Pulmonary artery endothelial cell (primary cell): ENCODE measurements at regions not wholly inside any gene's neighbourhood (a gene's known extent, or its start where the extent isn't known, plus 50 kb on each side); places are given as distances from the start of the nearest gene placed in this dataset.
A peak's percentile ranks its signal among the peaks of the same experiment; 100 is the strongest.
"Not testable (repeated sequence)": the region's sequence is repeated elsewhere in the genome, so short reads cannot be mapped to it uniquely, and the experiment has no call there.

Source experiments
- DNase-seq: peaks from one replicate; pipeline ENCODE4 v3.0.0-alpha.2; 2011; ENCODE audit warnings: low read depth, low spot score

DNA sequence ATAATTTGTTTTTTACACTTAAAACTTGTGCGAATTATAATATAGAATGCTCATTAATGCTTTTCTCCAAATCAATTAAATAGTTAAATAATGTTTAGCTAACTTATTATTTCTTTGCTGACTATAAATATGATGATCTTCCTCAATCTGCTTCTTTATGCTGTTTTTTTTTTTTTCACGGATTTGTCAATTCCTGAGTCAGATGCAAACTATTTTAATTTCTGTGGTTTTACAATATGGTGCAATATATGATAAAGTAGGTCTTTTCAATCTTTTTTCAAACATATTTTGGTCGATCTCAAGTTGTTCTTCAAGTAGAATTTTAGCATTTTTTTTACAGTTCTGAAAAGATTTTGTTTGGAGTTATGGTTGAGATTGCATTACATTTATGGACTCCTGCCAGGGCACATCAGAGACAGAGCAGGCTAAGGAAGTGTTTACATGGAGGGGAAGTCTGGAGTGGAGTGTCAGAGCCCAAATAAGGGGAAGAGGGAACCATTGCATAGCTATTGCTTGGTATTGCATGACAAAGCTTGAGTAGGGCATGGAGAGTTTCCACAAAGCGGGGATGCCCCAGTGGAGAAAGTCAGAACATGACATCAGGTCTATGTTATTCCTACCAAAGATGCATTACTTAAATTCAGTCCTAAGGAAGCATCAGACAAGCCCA is 204.4 kb downstream of the OTUD1 start:
- DNase-seq = no peak

- DNase-seq = no peak
Observed at GRCh38 chr10:23648618-23649017, 209.7 kb downstream of the OTUD1 start.

DNA sequence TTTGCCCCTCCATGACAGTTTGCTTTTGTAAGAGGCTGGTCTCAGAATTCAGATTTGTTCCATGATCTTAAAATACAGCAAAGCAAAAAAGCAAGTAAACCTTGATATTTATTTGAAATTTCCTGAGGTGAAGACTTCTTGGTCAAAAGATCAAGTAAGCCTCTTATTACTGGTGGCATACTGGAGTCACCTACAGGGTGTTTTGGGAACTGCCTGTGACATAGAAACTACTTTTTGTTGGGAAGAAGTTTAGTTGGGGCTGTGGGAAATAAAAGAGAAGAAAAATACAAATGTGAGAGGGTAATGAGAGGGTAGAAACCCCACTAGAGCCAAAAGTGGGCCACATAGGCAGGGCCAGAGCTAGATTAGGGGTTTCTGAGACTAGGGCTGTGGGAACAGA is 217.9 kb downstream of the OTUD1 start:
- DNase-seq = no peak

DNA sequence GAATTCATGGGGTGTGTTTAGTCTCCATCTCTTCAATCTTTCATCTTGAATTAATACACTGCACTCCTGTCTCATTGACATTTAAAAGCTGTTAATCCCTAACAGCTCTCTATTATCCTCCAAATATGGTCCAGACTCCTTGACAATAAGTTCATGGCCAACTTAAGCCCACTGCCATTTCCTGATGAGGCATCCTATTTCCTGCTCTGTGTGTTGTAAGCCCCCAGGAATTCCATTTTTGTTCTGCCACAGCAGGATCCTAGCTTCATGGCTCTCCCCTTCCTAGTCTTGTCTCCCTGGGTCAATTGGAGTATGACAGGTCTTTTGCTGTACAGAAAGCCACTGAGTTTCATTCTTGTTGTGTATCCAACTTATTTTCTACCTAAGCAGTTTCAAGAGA is 218.8 kb downstream of the OTUD1 start:
- DNase-seq = no peak

DNA sequence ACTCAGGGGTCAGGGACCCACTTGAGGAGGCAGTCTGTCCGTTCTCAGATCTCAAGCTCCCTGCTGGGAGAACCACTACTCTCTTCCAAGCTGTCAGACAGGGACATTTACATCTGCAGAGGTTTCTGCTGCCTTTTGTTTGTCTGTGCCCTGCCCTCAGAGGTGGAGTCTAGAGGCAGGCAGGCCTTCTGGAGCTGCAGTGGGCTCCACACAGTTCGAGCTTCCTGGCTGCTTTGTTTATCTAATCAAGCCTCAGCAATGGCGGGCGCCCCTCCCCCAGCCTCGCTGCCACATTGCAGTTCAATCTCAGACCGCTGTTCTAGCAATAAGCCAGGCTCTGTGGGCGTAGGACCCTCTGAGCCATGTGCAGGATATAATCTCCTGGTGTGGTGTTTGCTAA is 233.0 kb downstream of the OTUD1 start:
- not testable (repeated sequence) for DNase-seq

DNA sequence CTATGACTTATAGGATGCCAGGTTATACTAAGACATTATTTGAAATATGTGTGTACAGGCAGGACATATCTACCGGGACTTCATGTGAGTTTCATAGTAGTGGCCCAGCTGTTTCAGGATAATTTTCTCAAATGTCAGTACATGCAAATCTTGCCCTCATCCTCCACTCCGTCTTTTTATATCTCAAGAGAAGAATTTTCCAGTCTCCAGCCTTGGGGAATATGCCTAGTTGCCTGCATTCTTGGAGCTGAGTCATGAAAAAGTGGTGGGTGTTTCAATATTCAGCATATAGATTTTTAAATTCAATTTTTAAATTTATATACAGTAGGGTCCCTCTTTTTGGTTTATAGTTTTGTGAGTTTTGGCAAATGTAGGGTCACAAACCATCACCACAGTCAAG is 236.7 kb downstream of the OTUD1 start:
- no peak for DNase-seq

GRCh38 chr10:23676296-23676695 is 237.4 kb downstream of the OTUD1 start:
- no peak for DNase-seq

DNA sequence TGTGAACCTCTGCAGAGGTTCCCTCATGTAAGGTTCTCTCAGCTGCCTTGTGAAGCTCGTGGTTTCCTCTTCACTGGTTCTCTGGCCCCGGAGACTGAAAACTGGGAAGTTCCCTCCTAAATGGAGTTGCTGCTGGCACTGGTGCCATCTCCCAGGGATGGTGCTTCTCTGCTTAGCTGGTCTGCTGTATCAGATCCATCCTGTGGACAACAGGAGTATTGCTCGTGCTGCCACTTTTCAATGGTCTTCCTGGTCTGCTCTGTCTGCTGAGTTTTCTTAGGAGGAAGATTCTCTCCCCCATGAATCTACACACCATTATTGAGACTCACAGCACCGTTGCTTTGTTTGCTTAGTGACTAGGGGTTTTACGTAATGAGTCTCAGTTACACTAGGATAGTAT is 247.8 kb downstream of the OTUD1 start:
- DNase-seq = no peak

DNA sequence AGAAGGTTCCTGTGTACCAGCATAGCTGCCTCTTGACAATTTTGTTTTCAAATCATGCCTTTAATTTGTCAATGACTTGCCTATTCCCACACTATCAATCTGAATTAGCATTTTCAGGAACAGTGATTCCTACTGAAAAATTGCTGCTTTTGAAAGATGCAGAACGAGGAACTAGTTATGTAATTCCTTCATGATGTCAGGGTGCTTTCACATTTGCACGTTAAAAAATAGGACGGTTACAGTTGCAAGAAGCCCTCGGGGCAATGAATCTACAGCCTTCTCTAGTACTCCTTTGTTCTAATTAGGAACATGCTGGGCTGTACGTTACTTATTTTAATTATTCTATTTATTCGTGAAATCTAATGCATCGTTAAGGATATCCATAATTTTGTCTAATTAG is 253.9 kb downstream of the OTUD1 start:
- no peak for DNase-seq

DNA sequence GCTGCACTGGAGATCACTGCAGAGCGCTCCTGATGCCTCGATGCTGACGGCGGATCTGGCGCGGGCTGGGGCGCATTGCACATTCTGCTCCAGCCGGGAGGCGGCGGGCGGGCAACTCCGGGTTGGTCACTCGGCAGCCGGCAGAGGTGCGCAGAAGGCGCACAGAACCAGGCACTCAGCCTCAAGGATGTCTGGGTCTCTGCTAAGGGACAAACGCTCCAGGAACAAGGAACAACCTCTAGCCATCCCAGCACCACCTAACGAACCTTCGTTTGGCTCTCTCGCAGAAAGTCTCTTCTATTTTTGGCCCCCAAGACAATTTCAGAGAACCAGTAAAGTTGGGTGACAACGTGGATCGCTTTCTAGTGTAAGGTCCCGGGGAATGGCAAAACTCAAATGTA is 254.6 kb downstream of the OTUD1 start:
- no peak for DNase-seq

DNA sequence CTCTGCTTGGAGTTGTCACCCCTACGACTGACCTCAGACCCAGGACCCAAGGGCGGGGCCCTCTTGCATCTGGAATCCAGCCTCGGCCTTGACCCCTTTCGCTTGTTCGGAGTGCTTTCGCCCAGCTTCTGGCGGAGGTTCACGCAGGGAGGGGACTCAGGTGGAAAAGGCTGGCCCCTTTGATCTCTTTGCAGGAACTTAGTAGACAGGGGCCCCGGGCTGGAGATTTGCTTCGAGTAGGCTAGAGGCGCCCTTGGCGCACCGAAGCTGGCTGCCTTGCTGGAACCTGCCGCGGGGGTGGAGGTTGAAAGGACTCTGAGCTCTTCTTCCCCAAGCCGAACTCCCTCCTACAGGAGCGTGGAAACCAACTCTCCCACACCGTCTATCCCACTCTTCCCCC is 255.1 kb downstream of the OTUD1 start:
- no peak for DNase-seq

- no peak for DNase-seq
Observed at GRCh38 chr10:23694446-23694920, 255.6 kb downstream of the OTUD1 start.

- DNase-seq = no peak
Observed at GRCh38 chr10:23694921-23695824, 256.3 kb downstream of the OTUD1 start.

DNA sequence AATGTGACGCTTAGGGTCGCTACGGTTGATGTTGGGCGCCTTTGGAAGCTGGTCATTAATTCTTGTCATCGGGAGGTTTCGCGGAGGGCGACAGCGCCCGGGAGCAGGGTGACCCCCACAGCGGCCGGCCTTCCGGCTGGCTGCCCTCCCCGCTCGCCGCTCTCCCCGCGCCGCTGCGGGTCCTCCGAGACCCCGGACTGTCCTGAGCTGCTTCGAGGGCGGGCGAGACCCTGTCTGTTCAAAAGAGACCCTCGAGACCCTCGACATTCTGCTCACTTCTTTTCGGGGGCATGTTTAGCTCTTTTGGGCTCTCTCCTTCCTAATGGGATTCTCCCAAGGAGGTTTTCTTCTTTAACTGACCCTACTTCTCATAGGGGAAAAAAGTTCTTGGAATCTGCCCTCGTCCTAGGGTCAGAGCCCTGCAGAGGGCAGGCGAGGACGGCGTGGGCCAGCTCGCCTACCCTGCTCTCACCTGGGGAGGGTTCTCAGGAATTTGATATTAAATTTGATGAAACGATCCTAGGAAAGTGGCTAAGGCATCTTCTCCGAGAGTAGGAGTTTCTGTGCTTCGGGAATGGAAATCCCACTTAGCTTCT is 257.0 kb downstream of the OTUD1 start:
- DNase-seq = no peak

DNA sequence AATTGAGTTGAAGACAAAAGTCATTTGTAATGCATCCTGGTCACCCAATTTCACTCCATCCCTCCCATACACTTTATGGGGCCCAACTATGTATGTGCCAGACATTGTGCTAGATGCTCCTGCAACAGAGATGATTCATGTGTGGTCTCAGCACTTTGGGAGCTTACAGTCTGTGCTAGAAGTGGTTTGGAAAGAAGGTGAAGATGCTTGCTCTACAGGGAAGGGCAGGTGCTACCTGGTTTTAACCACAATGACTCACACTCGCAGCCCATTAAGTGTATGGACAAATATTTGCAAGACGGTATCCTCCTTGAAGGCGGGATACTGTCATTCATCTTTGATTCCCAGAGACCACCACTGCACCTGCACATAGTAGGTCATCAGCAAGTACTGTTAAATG is 257.6 kb downstream of the OTUD1 start:
- DNase-seq = no peak

- DNase-seq = peak; percentile 5
Observed at GRCh38 chr10:23702977-23703414, 264.1 kb downstream of the OTUD1 start.

DNA sequence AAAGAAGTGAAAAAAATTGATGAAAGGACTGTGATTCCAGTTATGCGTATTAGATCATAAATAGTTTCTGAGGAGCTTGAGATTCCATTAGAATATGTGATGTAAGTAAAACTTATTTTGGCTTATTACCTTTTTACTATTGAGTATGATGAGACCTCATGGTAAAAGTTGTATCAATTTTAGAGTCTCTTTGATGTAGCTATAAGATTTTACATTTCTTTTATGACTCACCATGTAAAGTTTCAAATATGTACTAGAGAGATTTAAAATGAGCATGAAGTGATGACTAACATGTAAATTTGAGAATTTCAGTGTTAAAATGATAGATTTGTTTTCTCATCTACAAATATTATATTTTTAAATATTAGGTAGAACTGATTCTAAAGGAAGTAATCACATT is 276.5 kb downstream of the OTUD1 start:
- no peak for DNase-seq

DNA sequence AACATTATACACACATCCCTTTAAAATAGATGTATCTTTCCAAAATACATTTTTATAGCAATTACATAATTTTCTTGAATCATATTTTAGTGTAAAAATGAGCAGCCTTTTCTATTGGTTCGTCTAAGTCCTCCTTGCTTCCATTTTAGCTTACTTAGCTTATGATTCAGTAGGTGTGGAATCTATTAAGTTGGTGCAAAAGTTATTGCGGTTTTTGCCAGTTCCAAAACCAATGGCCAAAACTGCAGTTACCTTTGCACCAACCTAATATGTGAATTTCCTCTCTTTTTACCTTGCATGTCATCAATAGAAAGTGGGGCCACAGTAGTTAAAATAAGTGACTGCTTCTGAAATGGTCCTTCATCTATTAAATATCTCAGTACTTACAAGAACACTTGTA is 279.0 kb downstream of the OTUD1 start:
- DNase-seq = no peak

DNA sequence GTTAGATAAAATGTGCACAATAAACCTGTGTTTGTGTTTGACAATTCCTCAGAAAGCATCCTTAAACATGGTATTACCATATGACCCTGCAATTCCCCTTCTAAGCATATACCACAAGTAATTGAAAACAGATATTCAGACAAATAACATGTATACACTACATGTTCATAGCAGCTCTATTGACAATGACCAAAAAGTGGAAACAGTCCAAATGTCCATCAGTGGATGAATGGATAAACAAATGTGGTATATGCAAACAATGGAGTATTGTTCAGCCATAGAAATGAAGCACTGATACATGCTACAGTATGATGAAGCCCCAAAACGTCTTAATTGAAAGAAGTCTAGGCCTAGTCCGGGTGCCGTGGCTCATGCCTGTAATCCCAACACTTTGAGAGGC is 280.1 kb downstream of the OTUD1 start:
- no peak for DNase-seq

DNA sequence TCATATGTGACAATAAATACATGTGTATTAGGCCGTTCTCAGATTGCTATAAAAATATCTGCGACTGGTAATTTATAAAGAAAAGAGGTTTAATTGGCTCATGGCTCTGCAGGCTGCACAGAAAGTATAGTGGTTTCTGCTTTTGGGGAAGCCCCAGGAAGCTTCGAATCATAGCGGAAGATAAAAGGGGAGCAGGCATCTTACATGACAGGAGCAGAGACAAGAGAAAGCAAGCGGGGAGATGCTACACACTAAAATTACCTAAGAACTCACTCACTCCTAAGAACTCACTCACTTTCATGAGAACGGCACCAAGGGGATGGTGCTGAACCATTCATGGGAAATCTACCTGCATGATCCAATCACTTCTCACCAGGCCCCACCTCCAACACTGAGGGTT is 284.9 kb downstream of the OTUD1 start:
- DNase-seq = no peak

DNA sequence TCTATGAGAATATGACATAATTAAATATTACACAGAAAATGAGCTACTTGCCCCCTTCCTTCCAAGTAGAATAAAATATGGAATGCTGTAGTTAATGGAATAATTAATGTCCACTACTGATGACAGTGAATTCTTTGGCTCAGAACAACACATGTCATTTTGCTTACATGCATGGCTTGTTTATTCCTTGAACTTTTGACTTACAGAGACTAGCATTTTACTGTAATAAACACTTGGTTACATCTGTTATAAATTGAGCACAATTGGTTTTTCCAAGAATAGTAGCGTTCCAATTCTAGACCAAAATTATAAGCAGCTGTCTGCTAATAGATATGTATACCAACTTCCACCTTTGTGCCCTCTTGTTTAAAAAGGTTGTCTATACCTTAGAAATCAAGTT is 286.7 kb downstream of the OTUD1 start:
- no peak for DNase-seq

DNA sequence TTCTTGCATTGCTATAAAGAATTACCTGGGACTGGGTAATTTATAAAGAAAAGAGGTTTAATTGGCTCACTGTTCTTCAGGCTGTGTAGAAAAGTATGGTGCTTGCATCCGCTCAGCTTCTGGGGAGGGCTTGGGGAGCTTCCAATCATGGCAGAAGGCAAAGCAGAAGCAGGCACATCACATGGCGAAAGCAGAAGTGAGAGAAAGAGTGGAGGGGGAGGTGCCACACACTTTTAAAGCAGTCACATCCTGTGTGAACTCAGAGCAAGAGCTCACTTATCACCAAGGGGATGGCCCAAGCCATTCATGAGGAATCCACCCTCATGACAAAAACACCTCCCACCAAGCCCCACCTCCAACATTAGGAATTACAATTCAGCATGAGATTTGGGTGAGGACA is 303.5 kb downstream of the OTUD1 start:
- no peak for DNase-seq
